Kidney epithelial cell (primary cell): ENCODE measurements at regions not wholly inside any gene's neighbourhood (a gene's known extent, or its start where the extent isn't known, plus 50 kb on each side); places are given as distances from the start of the nearest gene placed in this dataset.

Experiments used
- DNase-seq: peaks from one replicate; pipeline ENCODE4 v3.0.0-alpha.2; 2010; ENCODE audit warnings: low read depth
- H3K27me3 ChIP-seq: 2 replicates; pipeline ENCODE4 v1.6.0; 2011; ENCODE audit warnings: low read length; ENCODE audit not compliant: control insufficient read depth, insufficient read depth
- H3K36me3 ChIP-seq: 2 replicates; pipeline ENCODE4 v1.5.1; 2011; ENCODE audit warnings: low read length; ENCODE audit not compliant: control insufficient read depth, insufficient read depth
- H3K4me3 ChIP-seq: 2 replicates; pipeline ENCODE4 v1.5.1; 2011; ENCODE audit warnings: low read depth, mild to moderate bottlenecking, control low read depth, low read length
- CTCF ChIP-seq: IDR thresholded peaks from 2 replicates; pipeline ENCODE4 v1.5.1; 2011; ENCODE audit warnings: mild to moderate bottlenecking, moderate library complexity, low read length, control low read depth, inconsistent platforms; ENCODE audit not compliant: insufficient read depth, poor library complexity, severe bottlenecking

GRCh38 chr3:127351775-127352350, 64.0 kb upstream of the PRR20G start:
- H3K27me3 ChIP-seq: peaks cover 22% of the 10 kb centered on the region
- H3K4me3 ChIP-seq: no peak overlapping the region
- DNase-seq: no peak
- TF ChIP-seq CTCF: no peak
- H3K36me3 ChIP-seq: no peaks in the 10 kb centered on the region

GRCh38 chr3:127351321-127351720, 63.5 kb upstream of the PRR20G start:
- Histone ChIP-seq H3K27me3 (peaks cover 22% of the 10 kb centered on the region), H3K4me3 (no peak overlapping the region), H3K36me3 (no peaks in the 10 kb centered on the region)
- no peak for DNase-seq
- no peak for TF ChIP-seq CTCF

GRCh38 chr3:127350172-127351050, 62.6 kb upstream of the PRR20G start:
- no peak for TF ChIP-seq CTCF
- H3K4me3 ChIP-seq: no peak overlapping the region
- DNase-seq: no peak
- no peaks in the 10 kb centered on the region for H3K36me3 ChIP-seq
- peaks cover 22% of the 10 kb centered on the region for H3K27me3 ChIP-seq

GRCh38 chr3:127349501-127350171, 61.8 kb upstream of the PRR20G start:
- H3K27me3 ChIP-seq: peaks cover 22% of the 10 kb centered on the region
- DNase-seq: no peak
- no peak overlapping the region for H3K4me3 ChIP-seq
- H3K36me3 ChIP-seq: no peaks in the 10 kb centered on the region
- no peak for TF ChIP-seq CTCF

- H3K36me3 ChIP-seq: no peaks in the 10 kb centered on the region
- no peak for TF ChIP-seq CTCF
- peaks cover 18% of the 10 kb centered on the region for H3K27me3 ChIP-seq
- H3K4me3 ChIP-seq: no peak overlapping the region
- no peak for DNase-seq
Measured at GRCh38 chr3:127342735-127343134, 54.9 kb upstream of the PRR20G start.
